Mesendoderm (in vitro differentiated cells): ENCODE measurements at regions not wholly inside any gene's neighbourhood (a gene's known extent, or its start where the extent isn't known, plus 50 kb on each side); places are given as distances from the start of the nearest gene placed in this dataset.

Experiments
- DNase-seq: peaks from one replicate; pipeline ENCODE4 v3.0.0; 2013
- H2AK5ac ChIP-seq: 2 replicates; pipeline ENCODE4 v1.6.1; 2013; ENCODE audit warnings: low read length, inconsistent platforms
- H2BK120ac ChIP-seq: 2 replicates; pipeline ENCODE4 v1.6.1; 2013; ENCODE audit warnings: low read depth, mild to moderate bottlenecking, low read length, moderate library complexity, mixed read lengths
- H2BK15ac ChIP-seq: replicated peaks from 2 replicates; pipeline ENCODE4 v1.6.1; 2013; ENCODE audit warnings: low read depth, mild to moderate bottlenecking, moderate library complexity
- H2BK5ac ChIP-seq: 2 replicates; pipeline ENCODE4 v1.6.1; 2013; ENCODE audit warnings: low read length, inconsistent platforms
- H3K18ac ChIP-seq: 2 replicates; pipeline ENCODE4 v1.6.1; 2013; ENCODE audit warnings: mild to moderate bottlenecking, low read length, mixed read lengths
- H3K23ac ChIP-seq: one replicate; pipeline ENCODE4 v1.6.1; 2013; ENCODE audit warnings: low read length
- H3K27ac ChIP-seq: 2 replicates; pipeline ENCODE4 v1.5.1; 2013; ENCODE audit warnings: low read depth, mild to moderate bottlenecking, inconsistent platforms, low read length, moderate library complexity
- H3K27me3 ChIP-seq: 2 replicates; pipeline ENCODE4 v1.6.1; 2013; ENCODE audit warnings: low read length, control low read depth, mild to moderate bottlenecking, inconsistent platforms; ENCODE audit not compliant: insufficient read depth, poor library complexity
- H3K36me3 ChIP-seq: 2 replicates; pipeline ENCODE4 v1.6.1; 2013; ENCODE audit warnings: low read length, inconsistent platforms; ENCODE audit not compliant: control insufficient read depth, insufficient read depth
- H3K4ac ChIP-seq: one replicate; pipeline ENCODE4 v1.6.1; 2013; ENCODE audit warnings: low read depth, mild to moderate bottlenecking, low read length, moderate library complexity
- H3K4me1 ChIP-seq: 2 replicates; pipeline ENCODE4 v1.6.1; 2013; ENCODE audit warnings: low read depth, low read length, inconsistent platforms; ENCODE audit not compliant: control insufficient read depth
- H3K4me2 ChIP-seq: 2 replicates; pipeline ENCODE4 v1.6.1; 2013; ENCODE audit warnings: low read length
- H3K4me3 ChIP-seq: 2 replicates; pipeline ENCODE4 v1.5.1; 2013; ENCODE audit warnings: mild to moderate bottlenecking, low read length
- H3K56ac ChIP-seq: one replicate; pipeline ENCODE4 v1.6.1; 2013; ENCODE audit warnings: low read length
- H3K79me1 ChIP-seq: 2 replicates; pipeline ENCODE4 v1.6.1; 2013; ENCODE audit warnings: low read length, inconsistent platforms
- H3K79me2 ChIP-seq: 2 replicates; pipeline ENCODE4 v1.6.1; 2013; ENCODE audit warnings: mild to moderate bottlenecking, low read length; ENCODE audit not compliant: control insufficient read depth, insufficient read depth
- H3K9ac ChIP-seq: 2 replicates; pipeline ENCODE4 v1.6.1; 2013; ENCODE audit warnings: low read length, inconsistent platforms
- H4K5ac ChIP-seq: one replicate; pipeline ENCODE4 v1.6.1; 2013; ENCODE audit warnings: low read length
- H4K8ac ChIP-seq: one replicate; pipeline ENCODE4 v1.6.1; 2013; ENCODE audit warnings: low read depth, mild to moderate bottlenecking, control low read depth, low read length, moderate library complexity
- WGBS: extraction: QIAGEN DNeasy Blood & Tissue Kit; methylation state at CpG from one replicate; pipeline ENCODE4 v1.1.7; 2013; ENCODE audit warnings: low lambda C conversion rate, missing lambda C conversion rate; ENCODE audit not compliant: insufficient coverage; ENCODE audit errors: extremely low coverage; 5-methylcytosine and 5-hydroxymethylcytosine counted together

DNA sequence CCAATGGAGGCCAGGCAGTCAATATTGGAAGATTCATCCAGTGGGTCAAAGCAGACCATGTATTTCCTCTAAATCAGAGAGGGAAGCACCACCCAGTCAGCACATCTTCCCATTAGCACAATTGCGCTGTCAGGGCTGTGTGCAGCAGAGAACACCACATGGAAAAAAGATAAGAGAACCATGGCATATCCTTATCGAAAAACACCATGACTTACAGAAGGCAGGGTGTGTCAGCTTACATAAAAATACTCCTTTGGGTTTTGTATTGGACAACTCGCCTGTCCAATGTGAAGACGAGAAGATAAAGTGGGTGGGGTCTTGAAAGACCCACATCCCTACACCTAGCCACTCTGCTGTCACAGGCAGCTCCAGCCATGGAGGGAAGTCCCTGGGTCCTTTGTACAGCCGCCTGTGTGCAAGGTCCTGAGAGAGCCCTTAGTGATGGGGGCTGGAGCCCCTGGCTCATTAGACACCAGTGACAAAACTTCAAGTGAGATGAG, 71.9 kb upstream of the SPATA31E1 start:
- Histone ChIP-seq H3K27ac (no peak overlapping the region), H4K8ac (no peak overlapping the region), H3K9ac (no peak overlapping the region), H3K4me1 (no peaks in the 10 kb centered on the region), H3K23ac (no peak overlapping the region), H2BK5ac (no peak overlapping the region), H3K79me2 (no peaks in the 10 kb centered on the region), H3K4me2 (no peak overlapping the region), H3K4ac (no peak overlapping the region), H3K79me1 (no peaks in the 10 kb centered on the region), H2BK120ac (no peak overlapping the region), H2BK15ac (no peak overlapping the region), H3K36me3 (no peaks in the 10 kb centered on the region), H3K4me3 (no peak overlapping the region), H3K18ac (no peak overlapping the region), H4K5ac (no peak overlapping the region), H3K27me3 (no peaks in the 10 kb centered on the region), H2AK5ac (no peak overlapping the region), H3K56ac (no peak overlapping the region)
- DNase-seq: no peak
- WGBS: no CpG with 5 or more reads among the region's 5 CpGs

- Histone ChIP-seq H2BK120ac (no peak overlapping the region), H3K4me3 (no peak overlapping the region), H3K27ac (no peak overlapping the region), H2BK5ac (no peak overlapping the region), H3K4me1 (no peaks in the 10 kb centered on the region), H2BK15ac (no peak overlapping the region), H3K79me2 (no peaks in the 10 kb centered on the region), H3K56ac (no peak overlapping the region), H3K18ac (no peak overlapping the region), H4K5ac (no peak overlapping the region), H2AK5ac (no peak overlapping the region), H3K9ac (no peak overlapping the region), H3K23ac (no peak overlapping the region), H3K4me2 (no peak overlapping the region), H4K8ac (no peak overlapping the region), H3K4ac (no peak overlapping the region), H3K79me1 (no peaks in the 10 kb centered on the region), H3K36me3 (no peaks in the 10 kb centered on the region), H3K27me3 (no peaks in the 10 kb centered on the region)
- WGBS: no CpG with 5 or more reads among the region's 13 CpGs
- no peak for DNase-seq
These were observed 70.1 kb upstream of the SPATA31E1 start for GRCh38 chr9:87812375-87813118.

- Histone ChIP-seq H2BK120ac (no peak overlapping the region), H3K79me2 (no peaks in the 10 kb centered on the region), H2BK15ac (no peak overlapping the region), H3K56ac (no peak overlapping the region), H2AK5ac (no peak overlapping the region), H3K4me2 (no peak overlapping the region), H3K4me1 (no peaks in the 10 kb centered on the region), H3K18ac (no peak overlapping the region), H3K36me3 (no peaks in the 10 kb centered on the region), H3K4ac (no peak overlapping the region), H4K8ac (no peak overlapping the region), H2BK5ac (no peak overlapping the region), H4K5ac (no peak overlapping the region), H3K27ac (no peak overlapping the region), H3K9ac (no peak overlapping the region), H3K79me1 (no peaks in the 10 kb centered on the region), H3K4me3 (no peak overlapping the region), H3K27me3 (no peaks in the 10 kb centered on the region), H3K23ac (no peak overlapping the region)
- DNase-seq: peak; percentile 49
- no CpG with 5 or more reads among the region's 7 CpGs for WGBS
These were observed 69.6 kb upstream of the SPATA31E1 start for GRCh38 chr9:87813119-87813463.

DNA sequence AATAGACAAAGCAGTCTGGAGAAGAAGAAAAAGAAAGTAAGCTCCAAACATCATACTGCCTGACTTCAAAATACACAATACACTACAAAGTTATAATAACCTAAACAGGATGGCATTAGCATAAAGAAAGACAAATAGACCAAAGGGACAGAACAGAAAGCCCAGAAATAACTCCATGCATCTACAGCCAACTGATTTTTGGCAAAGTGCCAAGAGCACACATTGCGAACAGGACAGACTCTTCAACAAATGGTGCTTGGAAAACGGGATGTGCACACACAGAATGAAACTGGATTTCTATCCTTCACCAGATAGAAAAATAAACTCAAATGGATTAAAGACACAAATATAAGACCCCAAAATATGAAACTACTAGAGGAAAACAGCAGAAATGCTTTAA, 66.6 kb upstream of the SPATA31E1 start:
- no peak for DNase-seq
- Histone ChIP-seq H2AK5ac (no peak overlapping the region), H3K36me3 (no peaks in the 10 kb centered on the region), H4K8ac (no peak overlapping the region), H3K4me1 (no peaks in the 10 kb centered on the region), H3K27ac (no peak overlapping the region), H3K4ac (no peak overlapping the region), H2BK120ac (no peak overlapping the region), H3K56ac (no peak overlapping the region), H3K18ac (no peak overlapping the region), H3K27me3 (no peaks in the 10 kb centered on the region), H3K79me2 (no peaks in the 10 kb centered on the region), H2BK15ac (no peak overlapping the region), H3K4me3 (no peak overlapping the region), H3K4me2 (no peak overlapping the region), H3K79me1 (no peaks in the 10 kb centered on the region), H3K9ac (no peak overlapping the region), H2BK5ac (no peak overlapping the region), H4K5ac (no peak overlapping the region), H3K23ac (no peak overlapping the region)
- no CpG with 5 or more reads among the region's 2 CpGs for WGBS

DNA sequence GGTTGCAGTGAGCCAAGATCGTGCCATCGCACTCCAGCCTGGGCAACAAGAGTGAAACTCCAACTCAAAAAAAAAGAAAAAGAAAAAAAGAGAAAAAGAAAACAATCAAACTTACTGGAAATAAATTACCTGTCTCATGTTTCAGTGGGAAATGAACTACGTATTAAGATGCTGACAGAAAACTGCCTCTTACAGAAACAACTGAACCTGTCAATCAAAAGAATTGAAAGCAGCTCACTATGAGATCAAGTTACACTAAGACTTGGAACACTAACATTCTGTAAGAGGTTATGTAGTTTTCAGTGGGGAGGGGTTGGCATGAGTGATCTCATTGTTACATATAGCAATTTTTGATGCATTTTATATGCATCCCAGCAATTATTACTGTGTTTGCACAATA, 64.4 kb upstream of the SPATA31E1 start:
- no peak overlapping the region for H3K56ac ChIP-seq
- H3K4ac ChIP-seq: no peak overlapping the region
- H3K27me3 ChIP-seq: no peaks in the 10 kb centered on the region
- H3K79me2 ChIP-seq: no peaks in the 10 kb centered on the region
- no peak overlapping the region for H3K18ac ChIP-seq
- H3K27ac ChIP-seq: no peak overlapping the region
- no peak overlapping the region for H2AK5ac ChIP-seq
- no peak overlapping the region for H3K4me2 ChIP-seq
- no peaks in the 10 kb centered on the region for H3K4me1 ChIP-seq
- H3K4me3 ChIP-seq: no peak overlapping the region
- no peaks in the 10 kb centered on the region for H3K79me1 ChIP-seq
- H3K23ac ChIP-seq: no peak overlapping the region
- no peak overlapping the region for H2BK15ac ChIP-seq
- H2BK5ac ChIP-seq: no peak overlapping the region
- no peak for DNase-seq
- no peaks in the 10 kb centered on the region for H3K36me3 ChIP-seq
- no peak overlapping the region for H3K9ac ChIP-seq
- WGBS: no CpG with 5 or more reads among the region's 3 CpGs
- H4K8ac ChIP-seq: no peak overlapping the region
- no peak overlapping the region for H2BK120ac ChIP-seq
- H4K5ac ChIP-seq: no peak overlapping the region
